Epithelial cell of esophagus (primary cell): ENCODE measurements at regions not wholly inside any gene's neighbourhood (a gene's known extent, or its start where the extent isn't known, plus 50 kb on each side); places are given as distances from the start of the nearest gene placed in this dataset.

ENCODE experiments used
- DNase-seq: peaks from one replicate; pipeline ENCODE4 v3.0.0; 2010; ENCODE audit warnings: low read depth
- H3K4me3 ChIP-seq: 2 replicates; pipeline ENCODE4 v1.5.1; 2011; ENCODE audit warnings: mild to moderate bottlenecking, low read length, control low read depth
- TF ChIP-seq, protein P1 (sequence below): IDR thresholded peaks from 2 replicates; pipeline ENCODE4 v1.5.1; 2011; ENCODE audit warnings: low read depth, mild to moderate bottlenecking, low read length, control low read depth, inconsistent platforms; ENCODE audit not compliant: insufficient read depth; ENCODE audit errors: missing control alignments

DNA sequence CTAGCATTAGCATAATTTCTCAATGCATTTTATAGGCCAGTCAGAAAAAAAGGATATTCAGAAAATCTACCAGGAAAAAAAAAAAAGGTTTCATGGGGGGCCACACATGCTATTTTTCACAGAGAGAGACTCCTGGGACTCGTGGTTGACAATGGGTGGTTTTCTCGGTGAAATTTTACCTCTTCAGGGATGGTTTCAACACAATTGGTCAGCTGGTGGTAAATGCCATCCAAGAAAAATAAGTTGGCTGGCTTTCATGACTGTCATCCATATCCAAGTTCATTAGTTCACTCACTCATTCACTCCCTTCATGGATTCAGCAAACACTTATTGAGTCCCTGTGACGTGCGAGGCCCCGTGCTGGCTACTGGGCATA, 217.3 kb downstream of the SHQ1 start:
- DNase-seq = no peak
- TF ChIP-seq, protein P1, sequence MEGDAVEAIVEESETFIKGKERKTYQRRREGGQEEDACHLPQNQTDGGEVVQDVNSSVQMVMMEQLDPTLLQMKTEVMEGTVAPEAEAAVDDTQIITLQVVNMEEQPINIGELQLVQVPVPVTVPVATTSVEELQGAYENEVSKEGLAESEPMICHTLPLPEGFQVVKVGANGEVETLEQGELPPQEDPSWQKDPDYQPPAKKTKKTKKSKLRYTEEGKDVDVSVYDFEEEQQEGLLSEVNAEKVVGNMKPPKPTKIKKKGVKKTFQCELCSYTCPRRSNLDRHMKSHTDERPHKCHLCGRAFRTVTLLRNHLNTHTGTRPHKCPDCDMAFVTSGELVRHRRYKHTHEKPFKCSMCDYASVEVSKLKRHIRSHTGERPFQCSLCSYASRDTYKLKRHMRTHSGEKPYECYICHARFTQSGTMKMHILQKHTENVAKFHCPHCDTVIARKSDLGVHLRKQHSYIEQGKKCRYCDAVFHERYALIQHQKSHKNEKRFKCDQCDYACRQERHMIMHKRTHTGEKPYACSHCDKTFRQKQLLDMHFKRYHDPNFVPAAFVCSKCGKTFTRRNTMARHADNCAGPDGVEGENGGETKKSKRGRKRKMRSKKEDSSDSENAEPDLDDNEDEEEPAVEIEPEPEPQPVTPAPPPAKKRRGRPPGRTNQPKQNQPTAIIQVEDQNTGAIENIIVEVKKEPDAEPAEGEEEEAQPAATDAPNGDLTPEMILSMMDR = no peak
- no peak overlapping the region for H3K4me3 ChIP-seq

DNA sequence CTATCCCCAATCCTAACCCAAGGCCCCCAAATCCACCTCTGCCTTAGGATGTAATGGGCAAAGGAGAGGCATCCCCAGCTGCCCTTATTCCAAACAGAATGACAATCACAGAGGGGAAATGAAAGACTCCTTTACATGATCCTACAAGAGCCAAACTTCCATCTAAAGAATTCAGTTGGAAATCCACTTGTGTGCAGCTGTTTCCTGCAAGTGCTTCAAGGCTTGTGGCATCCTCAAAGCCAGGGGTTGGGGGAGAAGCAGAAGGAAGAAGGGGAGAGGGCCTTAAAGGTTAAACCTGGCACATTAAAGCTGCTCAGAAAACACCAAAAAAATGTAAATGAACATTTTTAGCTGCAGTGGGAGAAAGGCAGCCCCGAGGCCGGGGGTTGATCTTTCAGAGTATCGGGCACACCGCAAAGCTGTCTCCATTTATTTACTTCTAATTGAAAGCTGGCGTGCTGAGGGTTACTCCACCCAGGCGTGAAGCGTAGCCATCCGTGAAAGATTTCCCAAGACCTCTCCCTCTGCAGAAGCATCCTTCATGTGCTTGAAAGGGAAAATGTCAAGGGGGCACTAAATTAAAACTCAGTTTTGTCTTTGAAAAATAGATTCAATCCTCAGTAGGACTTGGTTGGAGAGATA, 217.8 kb downstream of the SHQ1 start:
- no peak for DNase-seq
- TF ChIP-seq, protein P1 = no peak

DNA sequence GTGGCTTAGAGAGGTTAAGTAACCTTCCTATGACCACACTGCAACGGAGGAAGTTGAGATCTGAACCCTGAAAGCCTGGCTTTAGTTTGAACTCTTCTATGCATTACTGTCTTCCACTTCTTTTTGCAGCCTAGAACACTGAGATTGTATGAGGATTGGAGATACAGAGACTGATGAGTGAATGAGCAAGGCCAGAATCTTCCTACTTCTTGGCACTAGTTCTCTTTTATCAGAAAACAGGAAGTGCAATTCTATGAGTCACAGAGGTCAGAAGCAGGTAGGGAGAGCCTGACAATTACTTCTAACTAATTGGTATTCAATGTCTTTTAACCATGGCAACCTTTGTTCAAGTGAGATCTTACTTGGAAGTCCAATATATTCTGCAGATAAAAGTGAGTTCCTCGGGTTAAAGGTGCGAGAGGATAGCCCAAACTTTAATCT, 219.0 kb downstream of the SHQ1 start:
- peak; percentile 75 for DNase-seq
- TF ChIP-seq, protein P1 = no peak
- no peak overlapping the region for H3K4me3 ChIP-seq

More for the DNA sequence above, 217.8 kb downstream of the SHQ1 start:
- no peak overlapping the region for H3K4me3 ChIP-seq

DNA sequence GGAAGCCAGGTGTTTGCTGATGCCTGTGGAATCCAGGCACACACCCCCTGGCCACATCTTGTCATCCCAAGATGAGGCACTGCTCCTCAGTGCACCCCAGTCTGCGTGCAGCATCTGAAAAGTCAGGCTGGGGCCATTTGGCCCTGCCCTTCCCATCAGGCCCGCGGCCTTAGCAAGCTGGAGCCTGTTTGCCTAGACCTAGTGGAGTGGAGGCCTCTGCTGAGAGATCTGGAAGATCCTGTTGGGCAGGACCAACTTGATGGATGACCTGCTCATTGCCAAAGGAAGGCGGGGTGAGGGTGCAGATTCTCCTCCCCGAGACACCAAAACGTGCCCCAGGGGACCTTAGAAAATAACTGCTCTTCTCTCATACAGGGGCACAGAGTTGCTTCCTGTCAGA, 220.2 kb downstream of the SHQ1 start:
- peak; percentile 99 for DNase-seq
- TF ChIP-seq, protein P1 = no peak
- no peak overlapping the region for H3K4me3 ChIP-seq

DNA sequence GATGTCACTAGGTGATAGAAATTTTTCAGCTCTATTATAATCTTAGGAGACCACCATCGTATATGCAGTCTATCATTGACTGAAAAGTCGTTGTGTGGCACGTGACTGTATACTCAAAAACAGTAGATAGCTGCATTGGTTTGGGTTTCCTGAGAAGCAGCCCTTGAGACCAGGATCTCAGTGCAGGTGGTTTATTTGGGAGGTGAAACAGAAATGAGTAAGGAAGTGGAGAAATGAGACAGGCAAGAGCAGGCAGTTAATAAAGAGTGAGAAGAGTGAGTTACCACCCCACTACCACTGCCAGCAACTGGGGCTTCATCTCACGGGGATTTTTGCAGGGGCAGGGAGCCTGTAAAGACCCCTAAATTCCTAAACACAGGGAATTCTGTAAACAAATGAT, 221.0 kb downstream of the SHQ1 start:
- H3K4me3 ChIP-seq = no peak overlapping the region
- DNase-seq = no peak
- TF ChIP-seq, protein P1 = no peak

DNA sequence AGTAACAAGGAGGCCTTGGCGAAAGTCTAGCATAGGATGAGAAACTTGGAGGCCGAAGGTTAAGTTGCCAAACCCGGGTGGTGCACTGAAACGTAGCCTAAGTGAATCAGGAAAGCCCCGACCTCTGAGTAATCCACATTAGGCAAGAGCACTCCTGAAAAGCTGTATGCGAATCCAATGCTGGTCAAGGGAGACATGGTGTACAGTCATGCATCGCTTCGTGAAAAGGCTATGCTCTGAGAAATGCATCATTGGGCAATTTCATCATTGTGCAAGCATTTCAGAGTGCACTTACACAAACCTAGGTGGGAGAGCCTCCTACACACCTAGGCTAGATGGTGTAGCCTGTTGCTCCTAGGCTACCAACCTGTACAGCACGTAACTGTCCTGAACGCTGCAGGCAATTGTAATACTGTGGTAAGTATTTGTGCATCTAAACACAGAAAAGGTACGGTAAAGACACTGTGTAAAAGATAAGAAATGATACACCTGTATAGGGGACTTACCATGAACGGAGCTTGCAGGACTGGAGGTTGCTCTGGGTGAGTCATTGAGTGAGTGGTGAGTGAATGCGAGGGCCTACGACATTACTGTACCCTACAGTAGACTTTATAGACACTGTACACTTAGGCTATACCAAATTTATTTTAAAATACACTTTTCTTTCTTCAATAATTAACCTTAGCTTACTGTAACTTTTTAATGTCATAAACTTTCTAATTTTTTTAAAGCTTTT, 222.5 kb downstream of the SHQ1 start:
- no peak overlapping the region for H3K4me3 ChIP-seq
- TF ChIP-seq, protein P1 = no peak
- DNase-seq = peak; percentile 99
